ENCODE measurements at regions not wholly inside any gene's neighbourhood (a gene's known extent, or its start where the extent isn't known, plus 50 kb on each side); places are given as distances from the start of the nearest gene placed in this dataset.
A peak's percentile ranks its signal among the peaks of the same experiment; 100 is the strongest.

GRCh38 chr2:61710711-61711110 is 143.1 kb downstream of the FAM161A start:
- no peak for DNase-seq
- Mint-ChIP-seq H3K27me3 (peaks cover 3% of the 10 kb centered on the region), H3K4me1 (peaks cover 2% of the 10 kb centered on the region), H3K4me3 (no peak overlapping the region), H3K27ac (no peak overlapping the region), H3K9me3 (no peaks in the 10 kb centered on the region), H3K36me3 (no peaks in the 10 kb centered on the region)
- CTCF ChIA-PET, result no interaction called here

DNA sequence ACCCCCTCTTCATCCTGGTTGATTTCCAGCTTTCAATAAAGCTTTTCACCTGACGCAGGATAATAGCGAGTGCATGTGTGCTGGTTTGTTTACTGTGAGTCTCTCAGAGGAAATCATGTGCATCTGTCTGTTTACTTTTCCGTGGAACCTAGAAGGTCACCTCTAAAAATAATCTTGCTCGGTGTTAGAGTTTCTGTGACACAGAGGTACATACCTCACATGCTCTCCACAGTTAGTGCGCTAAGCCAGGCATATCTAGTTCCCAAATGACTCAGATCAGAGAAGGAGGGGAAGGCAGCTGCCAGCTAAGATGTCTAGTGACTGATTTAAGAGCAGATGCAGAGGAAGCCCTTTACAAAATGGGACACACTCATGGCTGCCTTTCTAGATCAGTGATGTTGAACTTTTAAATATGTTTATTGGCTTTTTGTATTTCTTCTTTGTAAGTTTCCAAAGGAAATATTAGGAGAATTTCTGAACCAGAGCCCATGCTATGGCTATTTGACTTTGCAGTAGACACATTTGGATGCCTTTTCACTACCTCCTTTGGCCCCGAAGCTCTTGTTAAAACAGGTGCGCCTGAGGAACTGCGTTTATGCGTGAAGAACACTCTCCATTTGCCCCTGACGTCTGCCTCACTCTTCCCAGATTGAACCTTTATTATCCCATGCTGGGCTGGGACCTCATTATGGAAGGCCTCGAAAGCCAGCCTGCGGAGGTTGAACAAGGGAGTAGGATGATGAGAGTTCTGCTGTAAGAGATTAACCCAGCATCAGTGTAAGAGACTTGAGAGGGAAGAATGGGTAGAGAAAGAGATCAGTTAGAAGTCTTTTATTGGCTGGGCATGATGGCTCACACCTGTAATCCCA is 145.6 kb downstream of the FAM161A start:
- no peak overlapping the region for H3K4me3 Mint-ChIP-seq
- H3K27ac Mint-ChIP-seq, result no peak overlapping the region
- H3K9me3 Mint-ChIP-seq, result no peaks in the 10 kb centered on the region
- no peaks in the 10 kb centered on the region for H3K36me3 Mint-ChIP-seq
- CTCF ChIA-PET, result interaction anchor here (0.7 kb wide), 1 partner anchor 155 kb away, joined by 3 read pairs; no protein-coding TSS in a partner anchor
- DNase-seq, result no peak
- H3K27me3 Mint-ChIP-seq, result peaks cover 8% of the 10 kb centered on the region
- peaks cover 2% of the 10 kb centered on the region for H3K4me1 Mint-ChIP-seq

DNA sequence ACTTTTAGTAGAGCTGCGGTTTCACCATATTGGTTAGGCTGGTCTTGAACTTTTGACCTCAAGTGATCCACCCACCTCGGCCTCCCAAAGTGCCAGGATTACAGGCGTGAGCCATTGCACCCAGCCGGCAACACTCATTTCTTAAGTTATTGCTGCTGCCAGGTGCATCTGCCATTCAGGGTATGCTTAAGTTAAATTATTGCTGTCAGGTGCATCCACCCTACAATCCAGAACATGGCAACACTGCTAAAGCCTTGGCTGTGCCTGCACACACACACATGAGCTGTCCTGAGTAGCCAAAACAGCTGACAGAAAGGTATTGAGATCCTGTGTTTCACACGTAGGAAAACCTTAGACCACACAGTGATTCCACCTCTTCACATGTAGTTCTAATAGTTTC is 148.2 kb downstream of the FAM161A start:
- no peaks in the 10 kb centered on the region for H3K36me3 Mint-ChIP-seq
- H3K9me3 Mint-ChIP-seq, result no peaks in the 10 kb centered on the region
- CTCF ChIA-PET, result no interaction called here
- no peak for DNase-seq
- H3K27ac Mint-ChIP-seq, result no peak overlapping the region
- H3K4me3 Mint-ChIP-seq, result no peak overlapping the region
- peaks cover 8% of the 10 kb centered on the region for H3K27me3 Mint-ChIP-seq
- H3K4me1 Mint-ChIP-seq, result peaks cover 2% of the 10 kb centered on the region

DNA sequence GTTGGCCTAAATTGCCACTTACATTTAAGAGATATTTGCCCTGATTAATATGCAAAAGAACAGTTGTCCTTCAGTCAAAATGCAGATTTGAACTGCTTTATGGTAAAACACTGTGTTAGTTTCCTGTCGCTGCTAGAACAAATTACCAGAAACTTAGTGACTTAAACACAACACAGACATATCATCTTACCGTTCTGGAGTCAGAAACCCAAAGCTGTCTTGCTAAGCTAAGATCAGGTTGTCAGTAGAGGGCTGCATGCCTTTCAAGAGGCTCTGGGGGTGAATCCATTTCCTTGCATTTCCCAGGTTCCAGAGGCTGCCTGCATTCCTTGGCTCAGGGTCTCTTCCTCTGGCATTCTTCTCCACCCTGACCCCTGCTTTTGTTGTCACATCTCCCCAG is 149.5 kb downstream of the FAM161A start:
- no peaks in the 10 kb centered on the region for H3K9me3 Mint-ChIP-seq
- H3K27me3 Mint-ChIP-seq, result peaks cover 11% of the 10 kb centered on the region
- H3K4me1 Mint-ChIP-seq, result peaks cover 2% of the 10 kb centered on the region
- CTCF ChIA-PET, result no interaction called here
- H3K4me3 Mint-ChIP-seq, result no peak overlapping the region
- no peaks in the 10 kb centered on the region for H3K36me3 Mint-ChIP-seq
- no peak for DNase-seq
- H3K27ac Mint-ChIP-seq, result no peak overlapping the region

DNA sequence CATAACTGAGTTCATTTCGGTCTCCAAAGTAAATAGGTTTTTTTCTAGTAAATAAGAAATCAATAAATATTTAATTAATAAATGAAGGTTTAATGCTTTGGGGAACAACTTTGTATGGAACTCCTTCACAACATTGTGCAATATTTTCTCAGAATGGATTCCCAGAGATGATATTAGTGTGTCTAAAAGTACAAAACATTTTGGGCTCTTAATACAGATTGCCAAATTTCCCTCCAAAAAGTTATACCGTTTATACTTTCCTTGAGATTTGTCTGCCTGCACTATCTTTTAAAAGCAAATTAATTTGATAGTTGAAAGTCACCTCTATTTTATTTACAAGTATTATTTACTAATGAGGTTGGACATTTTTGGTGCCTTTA is 151.8 kb downstream of the FAM161A start:
- CTCF ChIA-PET, result no interaction called here
- Mint-ChIP-seq H3K27ac (no peak overlapping the region), H3K9me3 (no peaks in the 10 kb centered on the region), H3K27me3 (peaks cover 8% of the 10 kb centered on the region), H3K36me3 (no peaks in the 10 kb centered on the region), H3K4me1 (no peaks in the 10 kb centered on the region), H3K4me3 (no peak overlapping the region)
- DNase-seq, result no peak

DNA sequence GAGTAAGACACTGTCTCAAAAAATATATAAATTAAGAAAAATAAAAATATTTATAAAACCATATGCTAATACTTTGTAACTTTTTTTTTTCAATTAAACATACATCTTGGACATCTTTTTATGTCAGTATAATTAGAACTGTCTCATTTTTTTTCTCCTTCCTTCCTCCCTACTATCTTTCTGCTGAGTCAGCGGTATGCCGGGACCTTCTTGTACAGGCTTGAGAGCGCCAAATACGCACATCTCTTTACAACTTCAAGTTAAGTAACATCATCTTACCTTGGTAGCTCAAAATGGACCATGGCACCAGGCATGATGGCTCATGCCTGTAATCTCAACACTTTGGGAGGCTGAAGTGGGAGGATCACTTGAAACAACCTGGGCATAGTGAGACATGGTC is 153.4 kb downstream of the FAM161A start:
- H3K27me3 Mint-ChIP-seq, result peaks cover 10% of the 10 kb centered on the region
- H3K4me1 Mint-ChIP-seq, result peaks cover under 1% of the 10 kb centered on the region
- no peak for DNase-seq
- no peak overlapping the region for H3K27ac Mint-ChIP-seq
- H3K36me3 Mint-ChIP-seq, result no peaks in the 10 kb centered on the region
- CTCF ChIA-PET, result interaction anchor here (0.7 to 1.0 kb wide), 2 partner anchors 114 to 464 kb away, joined by 3 read pairs; no protein-coding TSS in a partner anchor
- no peak overlapping the region for H3K4me3 Mint-ChIP-seq
- no peaks in the 10 kb centered on the region for H3K9me3 Mint-ChIP-seq

DNA sequence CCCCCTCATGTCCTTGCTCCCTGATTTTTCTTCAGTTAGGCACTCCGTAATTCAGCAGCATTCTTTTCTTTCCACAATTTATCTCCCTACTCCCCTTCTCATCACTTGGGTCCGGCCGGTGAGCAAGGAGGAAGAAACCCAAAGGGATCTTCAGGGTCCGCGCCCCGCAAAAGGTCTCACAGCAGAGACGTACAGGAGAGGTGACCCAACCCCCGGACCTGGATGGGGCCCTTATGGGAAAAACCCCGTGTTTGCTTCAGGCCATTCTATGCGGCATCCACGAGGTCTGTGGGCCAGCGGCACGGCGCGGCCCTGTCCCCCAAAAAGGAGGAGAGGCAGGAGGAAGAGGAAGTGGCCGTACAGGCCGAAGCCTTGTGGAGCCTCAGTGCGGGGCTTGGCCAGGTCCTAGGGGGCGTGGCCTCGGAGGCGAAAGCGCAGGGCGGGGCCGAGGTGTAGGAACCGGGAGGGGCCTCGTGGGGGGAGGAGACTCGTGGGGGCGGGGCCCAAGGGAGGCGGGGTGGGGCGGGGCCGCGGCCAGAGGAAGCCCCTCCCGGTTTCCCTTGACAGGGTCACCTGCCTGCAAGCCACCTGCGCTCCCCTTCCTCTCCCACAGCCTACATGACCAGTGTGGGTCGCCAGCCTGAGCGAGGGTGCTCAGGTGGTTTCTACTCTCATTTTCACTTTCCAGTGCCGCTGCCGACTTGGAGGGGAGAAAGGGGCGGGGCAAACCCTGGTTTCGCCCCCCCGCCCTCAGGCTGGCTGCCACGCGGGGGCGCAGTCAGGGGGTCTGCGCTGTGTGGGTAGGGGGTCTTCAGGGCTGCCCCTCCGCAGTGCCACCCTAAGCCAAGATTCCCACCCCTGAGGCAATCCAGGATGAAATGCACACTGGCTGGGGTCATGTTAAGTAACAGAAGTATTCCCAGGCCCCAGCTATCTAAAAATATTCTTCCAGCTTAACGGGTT is 156.4 kb upstream of the XPO1 start:
- H3K27me3 Mint-ChIP-seq, result peaks cover 5% of the 10 kb centered on the region
- peaks cover 18% of the 10 kb centered on the region for H3K4me1 Mint-ChIP-seq
- DNase-seq, result peak; percentile 89
- peak overlapping the region; percentile 80 for H3K4me3 Mint-ChIP-seq
- H3K36me3 Mint-ChIP-seq, result no peaks in the 10 kb centered on the region
- H3K27ac Mint-ChIP-seq, result peak overlapping the region; percentile 81
- no peaks in the 10 kb centered on the region for H3K9me3 Mint-ChIP-seq
- CTCF ChIA-PET, result interaction anchor here (1.3 kb wide), 1 partner anchor 23 kb away, joined by 3 read pairs; no protein-coding TSS in a partner anchor

DNA sequence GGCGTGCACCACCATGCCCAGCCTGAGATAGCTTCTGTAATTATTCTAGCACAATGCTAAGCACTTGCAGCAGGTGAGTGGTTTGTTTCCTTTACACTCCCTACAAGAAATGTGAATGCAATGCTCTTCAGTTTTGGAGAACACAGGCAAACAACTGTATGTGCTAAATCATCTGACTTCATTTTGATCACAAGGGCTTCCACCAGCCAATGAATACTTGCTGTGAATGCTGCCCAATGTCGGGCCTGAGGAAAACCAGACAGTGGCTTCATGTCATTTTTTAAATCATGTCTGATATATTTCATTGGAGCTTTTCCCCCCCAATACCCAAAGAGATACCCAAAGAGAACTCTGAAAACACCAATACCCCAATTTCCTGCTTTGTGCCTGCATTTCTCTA is 155.6 kb upstream of the XPO1 start:
- CTCF ChIA-PET, result no interaction called here
- H3K27ac Mint-ChIP-seq, result peak overlapping the region; percentile 62
- H3K36me3 Mint-ChIP-seq, result no peaks in the 10 kb centered on the region
- no peak for DNase-seq
- H3K4me1 Mint-ChIP-seq, result peaks cover 20% of the 10 kb centered on the region
- H3K9me3 Mint-ChIP-seq, result no peaks in the 10 kb centered on the region
- H3K4me3 Mint-ChIP-seq, result peak overlapping the region; percentile 80
- H3K27me3 Mint-ChIP-seq, result peaks cover 4% of the 10 kb centered on the region

GRCh38 chr2:61690078-61690596 is 152.0 kb upstream of the XPO1 start:
- H3K36me3 Mint-ChIP-seq, result no peaks in the 10 kb centered on the region
- no peak for DNase-seq
- CTCF ChIA-PET, result no interaction called here
- no peaks in the 10 kb centered on the region for H3K9me3 Mint-ChIP-seq
- H3K27me3 Mint-ChIP-seq, result no peaks in the 10 kb centered on the region
- no peak overlapping the region for H3K4me3 Mint-ChIP-seq
- peaks cover 16% of the 10 kb centered on the region for H3K4me1 Mint-ChIP-seq
- no peak overlapping the region for H3K27ac Mint-ChIP-seq

DNA sequence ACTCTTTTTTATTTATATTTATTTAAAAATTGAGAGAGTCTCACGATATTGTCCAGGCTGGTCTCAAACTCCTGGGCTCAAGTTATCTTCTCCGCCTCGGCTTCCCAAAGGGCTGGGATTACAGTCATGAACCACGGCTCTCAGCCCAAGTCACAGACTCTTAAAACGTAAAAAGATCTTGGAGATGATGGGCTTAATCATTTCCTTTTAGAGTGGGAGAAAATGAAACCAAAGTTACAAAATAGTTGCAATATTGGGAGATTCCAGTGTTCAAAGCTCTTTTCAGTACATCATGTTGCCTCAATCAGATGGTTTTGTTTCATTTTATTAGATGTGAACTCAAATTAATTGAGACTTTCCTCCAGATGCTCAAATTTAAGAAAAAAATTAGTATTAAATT is 151.4 kb upstream of the XPO1 start:
- H3K27ac Mint-ChIP-seq, result no peak overlapping the region

DNA sequence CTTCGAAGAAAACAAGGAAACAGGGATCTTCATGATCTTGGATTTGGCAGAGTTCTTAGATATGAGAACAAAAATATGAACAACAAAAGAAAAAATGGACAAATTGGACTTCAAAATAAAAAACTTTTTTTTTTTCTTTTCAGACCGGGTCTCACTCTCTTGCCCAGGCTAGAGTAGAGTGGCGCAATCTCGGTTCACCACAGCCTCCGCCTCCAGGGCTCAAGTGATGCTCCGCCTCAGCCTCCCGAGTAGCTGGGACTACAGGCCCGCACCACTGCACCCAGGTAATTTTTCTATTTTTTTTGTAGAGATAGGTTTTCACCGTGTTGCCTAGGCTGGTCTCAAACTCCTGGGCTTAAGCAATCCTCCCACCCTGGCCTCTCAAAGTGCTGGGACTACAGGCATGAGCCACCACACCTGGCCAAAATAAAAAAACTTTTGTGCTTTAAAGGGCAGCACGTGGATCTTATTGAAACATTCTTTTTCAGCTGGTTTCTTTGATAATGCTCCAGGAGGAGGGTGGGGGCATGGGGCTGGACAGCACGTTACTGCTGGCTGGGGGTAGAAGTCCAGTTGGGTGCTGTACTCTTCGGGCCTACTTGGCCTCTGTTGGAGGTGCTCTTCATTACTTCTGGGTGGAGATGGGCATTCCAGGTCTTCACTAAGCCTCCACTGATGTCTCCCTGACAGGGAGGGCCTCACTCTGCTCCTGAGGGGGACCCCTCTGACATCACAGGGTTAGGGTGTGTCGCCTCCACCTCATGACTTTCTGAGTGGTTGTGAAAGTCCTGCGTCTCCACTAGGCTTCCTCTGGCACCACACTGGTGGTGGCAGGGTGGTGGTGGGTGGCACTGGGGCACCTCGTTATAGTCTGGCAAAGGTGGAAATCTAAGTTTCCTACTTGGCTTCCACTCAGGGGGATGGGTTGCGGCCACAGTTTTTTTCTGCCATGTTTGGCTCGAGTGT is 150.5 kb upstream of the XPO1 start:
- Mint-ChIP-seq H3K27me3 (no peaks in the 10 kb centered on the region), H3K27ac (no peak overlapping the region), H3K9me3 (no peaks in the 10 kb centered on the region), H3K4me1 (peaks cover 8% of the 10 kb centered on the region), H3K4me3 (no peak overlapping the region), H3K36me3 (no peaks in the 10 kb centered on the region)
- CTCF ChIA-PET, result no interaction called here
- no peak for DNase-seq

More for the DNA sequence above, 151.4 kb upstream of the XPO1 start:
- peaks cover 16% of the 10 kb centered on the region for H3K4me1 Mint-ChIP-seq
- CTCF ChIA-PET, result no interaction called here
- H3K36me3 Mint-ChIP-seq, result no peaks in the 10 kb centered on the region
- DNase-seq, result no peak
- no peak overlapping the region for H3K4me3 Mint-ChIP-seq
- H3K27me3 Mint-ChIP-seq, result no peaks in the 10 kb centered on the region
- no peaks in the 10 kb centered on the region for H3K9me3 Mint-ChIP-seq

GRCh38 chr2:61679096-61679495 is 140.9 kb upstream of the XPO1 start:
- H3K36me3 Mint-ChIP-seq, result peaks cover 10% of the 10 kb centered on the region
- no peaks in the 10 kb centered on the region for H3K27me3 Mint-ChIP-seq
- DNase-seq, result no peak
- CTCF ChIA-PET, result interaction anchor here (0.9 kb wide), 1 partner anchor 253 kb away, joined by 3 read pairs; no protein-coding TSS in a partner anchor
- H3K9me3 Mint-ChIP-seq, result peaks cover 24% of the 10 kb centered on the region
- H3K4me1 Mint-ChIP-seq, result no peaks in the 10 kb centered on the region
- no peak overlapping the region for H3K27ac Mint-ChIP-seq
- no peak overlapping the region for H3K4me3 Mint-ChIP-seq

DNA sequence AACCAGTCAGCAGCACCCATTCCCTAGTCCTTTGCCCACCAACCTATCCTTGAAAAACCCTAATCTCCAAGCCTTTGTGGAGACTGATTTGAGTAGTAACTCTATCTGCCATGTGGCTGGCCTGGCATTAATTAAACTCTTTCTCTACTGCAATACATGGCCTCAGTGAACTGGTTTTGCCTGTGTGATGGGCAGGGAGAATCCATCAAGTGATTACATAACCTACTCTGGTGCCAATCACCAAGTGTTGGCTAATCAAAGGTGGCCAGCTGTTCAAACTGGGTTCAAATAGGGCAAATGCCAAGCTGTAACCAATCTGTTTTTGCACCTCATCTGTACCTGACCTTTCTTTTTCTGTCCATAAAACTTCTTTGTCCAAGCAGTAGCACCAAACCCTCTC is 139.8 kb upstream of the XPO1 start:
- DNase-seq, result no peak
- no peaks in the 10 kb centered on the region for H3K4me1 Mint-ChIP-seq
- H3K4me3 Mint-ChIP-seq, result no peak overlapping the region
- H3K27ac Mint-ChIP-seq, result no peak overlapping the region
- no peaks in the 10 kb centered on the region for H3K27me3 Mint-ChIP-seq
- H3K36me3 Mint-ChIP-seq, result peaks cover 10% of the 10 kb centered on the region
- CTCF ChIA-PET, result no interaction called here
- peaks cover 25% of the 10 kb centered on the region for H3K9me3 Mint-ChIP-seq

Measured in activated naive CD4-positive, alpha-beta T cell treated with anti-CD3 and anti-CD28 coated beads, Interleukin-2, amount 10 ng/mL, durations not matched to agents 7 days and 5 days (primary cell).